GM12878 (cell line): ENCODE measurements at regions not wholly inside any gene's neighbourhood (a gene's known extent, or its start where the extent isn't known, plus 50 kb on each side); places are given as distances from the start of the nearest gene placed in this dataset.

Source experiments
- ATAC-seq: fragments of 200-7000 bp; cut with Tn5 transposase; 3 replicates; pipeline ENCODE4 v1.9.1; 2020; ENCODE audit warnings: mild to moderate bottlenecking, moderate library complexity
- BruUV-seq: library from RNA; stranded (reverse); fragments of 400-500 nt; replicated peaks from 2 replicates; lab custom pipeline; 2021; lab: Mats Ljungman, UMichigan
- CTCF ChIA-PET: fragments of 300-600 bp; sonication (Branson Sonifier 250); formaldehyde crosslinking; extraction: SDS; loops from one replicate; lab custom pipeline; 2021; ENCODE audit warnings: inconsistent platforms; lab: Yijun Ruan, JAX
- POLR2A ChIA-PET: fragments of 350-600 bp; formaldehyde crosslinking; extraction: SDS; loops from one replicate; lab custom pipeline; 2021; ENCODE audit warnings: inconsistent platforms; lab: Charles Lee
- RAD21 ChIA-PET: fragments of 300-600 bp; sonication (Branson Sonifier 250); formaldehyde crosslinking; loops from one replicate; lab custom pipeline; 2023; ENCODE audit warnings: antibody characterized with exemption; ENCODE audit not compliant: unreplicated experiment; lab: Charles Lee
- SMC1A ChIA-PET: fragments of 300-600 bp; sonication (Branson Sonifier 250); formaldehyde crosslinking; loops from one replicate; lab custom pipeline; 2023; ENCODE audit not compliant: unreplicated experiment, uncharacterized antibody; lab: Charles Lee
- DNase-seq: peaks from one replicate; pipeline ENCODE4 v3.0.0-alpha.2; 2011; ENCODE audit warnings: low read depth, low spot score
- FAIRE-seq: peaks from 3 replicates; lab custom pipeline; 2011; peaks lifted over from hg19 to GRCh38; lab: Jason Lieb, UNC
- H2AFZ ChIP-seq: 2 replicates; pipeline ENCODE4 v1.6.0; 2011; ENCODE audit warnings: low read depth, low read length, control low read depth; ENCODE audit not compliant: control insufficient read depth
- H3K27ac ChIP-seq: 2 replicates; pipeline ENCODE4 v1.5.1; 2011; ENCODE audit warnings: control low read depth; ENCODE audit not compliant: control insufficient read depth, insufficient read depth
- H3K27me3 ChIP-seq, 2 experiments: replicated peaks in 1 of 2; 2 replicates each; pipeline versions ENCODE4 v1.6.0 to v1.6.1; 2011; ENCODE audit warnings: low read length in 1 of 2; ENCODE audit not compliant: control insufficient read depth in 2 of 2, insufficient read depth in 2 of 2
- H3K36me3 ChIP-seq, 2 experiments: 2 replicates each; pipeline ENCODE4 v1.5.1; 2011; ENCODE audit warnings: low read length in 1 of 2; ENCODE audit not compliant: control insufficient read depth in 2 of 2, insufficient read depth in 2 of 2
- H3K4me1 ChIP-seq: 2 replicates; pipeline ENCODE4 v1.6.1; 2011; ENCODE audit warnings: mild to moderate bottlenecking, low read length, moderate library complexity, mixed read lengths; ENCODE audit not compliant: control insufficient read depth, insufficient read depth
- H3K4me2 ChIP-seq: 2 replicates; pipeline ENCODE4 v1.6.0; 2011; ENCODE audit warnings: control low read depth; ENCODE audit not compliant: control insufficient read depth, insufficient read depth
- H3K4me3 ChIP-seq: fragments of 200-600 bp; sonication (generic); 2 replicates; pipeline ENCODE4 v1.5.1; 2016
- H3K79me2 ChIP-seq: 2 replicates; pipeline ENCODE4 v1.6.0; 2011; ENCODE audit warnings: low read length; ENCODE audit not compliant: control insufficient read depth, insufficient read depth
- H3K9ac ChIP-seq: 2 replicates; pipeline ENCODE4 v1.8.0; 2011; ENCODE audit warnings: low read length, control low read depth, mixed read lengths; ENCODE audit not compliant: control insufficient read depth, insufficient read depth
- H3K9me3 ChIP-seq: replicated peaks from 3 replicates; pipeline ENCODE4 v1.5.1; 2011; ENCODE audit warnings: mild to moderate bottlenecking, low read length; ENCODE audit not compliant: control insufficient read depth, insufficient read depth
- H4K20me1 ChIP-seq: 2 replicates; pipeline ENCODE4 v1.6.0; 2011; ENCODE audit not compliant: control insufficient read depth, insufficient read depth
- BACH1 ChIP-seq: fragments of 450-650 bp; IDR thresholded peaks from 2 replicates; pipeline ENCODE4 v1.6.1; 2017; ENCODE audit warnings: mild to moderate bottlenecking, borderline replicate concordance
- CHD4 ChIP-seq: fragments of 200-600 bp; sonication (generic); IDR thresholded peaks from 2 replicates; pipeline ENCODE4 v1.6.1; 2016; ENCODE audit warnings: mild to moderate bottlenecking
- ELK1 ChIP-seq: IDR thresholded peaks from 2 replicates; pipeline ENCODE4 v1.6.1; 2012; ENCODE audit warnings: low read depth, low read length, improper control_type of control experiment
- GATAD2B ChIP-seq: fragments of 450-650 bp; conservative IDR thresholded peaks from 2 replicates; pipeline ENCODE4 v1.6.1; 2017; ENCODE audit warnings: low read depth, mild to moderate bottlenecking, moderate library complexity
- HDAC2 ChIP-seq: fragments of 200-600 bp; sonication (generic); IDR thresholded peaks from 2 replicates; pipeline ENCODE4 v1.6.1; 2017
- IRF4 ChIP-seq: IDR thresholded peaks from 2 replicates; pipeline ENCODE4 v1.6.1; 2011; ENCODE audit warnings: low read depth, low read length
- IRF5 ChIP-seq: fragments of 450-650 bp; IDR thresholded peaks from 2 replicates; pipeline ENCODE4 v1.6.1; 2017; ENCODE audit warnings: borderline replicate concordance
- KAT2A ChIP-seq: conservative IDR thresholded peaks from 2 replicates; pipeline ENCODE4 v1.6.1; 2011; ENCODE audit warnings: low read depth, low read length; ENCODE audit not compliant: control insufficient read depth
- MEF2B ChIP-seq: fragments of 450-650 bp; IDR thresholded peaks from 2 replicates; pipeline ENCODE4 v1.6.1; 2018; ENCODE audit warnings: mild to moderate bottlenecking, moderate library complexity; ENCODE audit not compliant: partially characterized antibody, poor library complexity, severe bottlenecking
- MXI1 ChIP-seq: fragments of 150-350 bp; IDR thresholded peaks from 2 replicates; pipeline ENCODE4 v1.6.1; 2011; ENCODE audit warnings: low read depth, mild to moderate bottlenecking, inconsistent platforms, low read length, improper control_type of control experiment
- NFIC ChIP-seq: IDR thresholded peaks from 2 replicates; pipeline ENCODE4 v1.6.1; 2012; ENCODE audit warnings: low read depth, mild to moderate bottlenecking, inconsistent platforms, low read length, moderate library complexity
- NR2C1 ChIP-seq: fragments of 450-650 bp; IDR thresholded peaks from 2 replicates; pipeline ENCODE4 v1.6.1; 2017; ENCODE audit warnings: antibody characterized with exemption, mild to moderate bottlenecking, moderate library complexity
- SMARCA5 ChIP-seq: fragments of 450-650 bp; IDR thresholded peaks from 2 replicates; pipeline ENCODE4 v1.6.1; 2017; ENCODE audit warnings: mild to moderate bottlenecking
- SMC3 ChIP-seq: IDR thresholded peaks from 2 replicates; pipeline ENCODE4 v1.6.1; 2011; ENCODE audit warnings: low read length, improper control_type of control experiment, borderline replicate concordance
- SPI1 ChIP-seq: IDR thresholded peaks from 2 replicates; pipeline ENCODE4 v1.6.1; 2011; ENCODE audit warnings: low read depth, mild to moderate bottlenecking, low read length, moderate library complexity, borderline replicate concordance; ENCODE audit not compliant: insufficient read depth
- SUZ12 ChIP-seq: fragments of 200-600 bp; sonication (generic); IDR thresholded peaks from one replicate; pipeline ENCODE4 v1.6.1; 2018; ENCODE audit warnings: antibody characterized with exemption, mild to moderate bottlenecking; ENCODE audit not compliant: unreplicated experiment
- TCF12 ChIP-seq: IDR thresholded peaks from 2 replicates; pipeline ENCODE4 v1.6.1; 2011; ENCODE audit warnings: low read depth, mild to moderate bottlenecking, low read length
- YBX1 ChIP-seq: fragments of 450-650 bp; IDR thresholded peaks from 2 replicates; pipeline ENCODE4 v1.6.1; 2016; ENCODE audit warnings: antibody characterized with exemption
- ZNF217 ChIP-seq: fragments of 450-650 bp; IDR thresholded peaks from 2 replicates; pipeline ENCODE4 v1.6.1; 2017; ENCODE audit warnings: antibody characterized with exemption, mild to moderate bottlenecking
- ZZZ3 ChIP-seq: IDR thresholded peaks from 2 replicates; pipeline ENCODE4 v1.6.1; 2011; ENCODE audit warnings: low read depth; ENCODE audit not compliant: control insufficient read depth, insufficient read length
- WGBS: methylation state at CpG from one replicate; pipeline ENCODE4 v1.1.6; 2016; ENCODE audit warnings: low lambda C conversion rate; ENCODE audit not compliant: insufficient replicate concordance, insufficient coverage; ENCODE audit errors: missing lambda C conversion rate; 5-methylcytosine and 5-hydroxymethylcytosine counted together
- in situ Hi-C: fragments of 300-500 bp; cut with MboI; formaldehyde crosslinking; loops from 9 replicates; pipeline ENCODE4 v1.14.3; 2018; ENCODE audit warnings: mixed read lengths
- intact Hi-C: fragments of 100-400 bp; cut with micrococcal nuclease; formaldehyde crosslinking; loops from one replicate; pipeline ENCODE4 v1.14.2; 2022; ENCODE audit not compliant: unreplicated experiment

- Histone ChIP-seq H3K4me2 (no peak overlapping the region), H3K9me3 (no peaks in the 10 kb centered on the region), H3K9ac (no peak overlapping the region), H3K4me1 (no peaks in the 10 kb centered on the region), H3K27ac (no peak overlapping the region), H3K4me3 (no peak overlapping the region), H3K36me3 (no peaks in the 10 kb centered on the region), H2AFZ (no peak overlapping the region), H4K20me1 (no peaks in the 10 kb centered on the region), H3K27me3 (no peaks in the 10 kb centered on the region), H3K79me2 (no peaks in the 10 kb centered on the region)
- no peak for FAIRE-seq
- BruUV-seq, result no TSS peak
- intact Hi-C loops (no loop called here), in situ Hi-C loops (no loop called here)
- ChIA-PET SMC1A (no interaction called here), CTCF (no interaction called here), POLR2A (no interaction called here), RAD21 (no interaction called here)
- WGBS, result 40% methylated on average over 5 of the region's 5 CpGs
- no peak for TF ChIP-seq SPI1
- no peak for TF ChIP-seq ZZZ3
- TF ChIP-seq ELK1, result no peak
- TF ChIP-seq IRF4, result no peak
- no peak for TF ChIP-seq KAT2A
- TF ChIP-seq SMARCA5, result no peak
- no peak for TF ChIP-seq HDAC2
- no peak for TF ChIP-seq TCF12
- no peak for TF ChIP-seq BACH1
- TF ChIP-seq IRF5, result no peak
- no peak for TF ChIP-seq YBX1
- no peak for TF ChIP-seq ZNF217
- no peak for TF ChIP-seq CHD4
- no peak for TF ChIP-seq MEF2B
- TF ChIP-seq NFIC, result no peak
- TF ChIP-seq SUZ12, result no peak
- TF ChIP-seq GATAD2B, result no peak
- TF ChIP-seq SMC3, result no peak
- no peak for TF ChIP-seq NR2C1
- no peak for TF ChIP-seq MXI1
- ATAC-seq, result no peak
- no peak for DNase-seq
These were observed 463.6 kb upstream of the DPP6 start for GRCh38 chr7:153588586-153588985.
